ENCODE measurements at regions not wholly inside any gene's neighbourhood (a gene's known extent, or its start where the extent isn't known, plus 50 kb on each side); places are given as distances from the start of the nearest gene placed in this dataset.

- TF ChIP-seq GATA2 (IDR thresholded peaks at IDR 0.05; ENCODE audit: low read depth, low read length) = no peak
- no peak for TF ChIP-seq GATA3 (IDR thresholded peaks at IDR 0.05; ENCODE audit: low read depth, low read length)
Observed at GRCh38 chr22:47966316-47966715, 1203.9 kb downstream of the TBC1D22A start.
